Hepatocyte (in vitro differentiated cells): ENCODE measurements at regions not wholly inside any gene's neighbourhood (a gene's known extent, or its start where the extent isn't known, plus 50 kb on each side); places are given as distances from the start of the nearest gene placed in this dataset.

Experiments used
- DNase-seq: peaks from one replicate; pipeline ENCODE4 v3.0.0-alpha.2; 2016; ENCODE audit warnings: low spot score
- H2AFZ ChIP-seq: fragments of 200-600 bp; sonication (generic); 2 replicates; pipeline ENCODE4 v1.6.0; 2016; ENCODE audit warnings: antibody characterized with exemption, mild to moderate bottlenecking
- H3K27ac ChIP-seq: fragments of 200-600 bp; sonication (generic); 2 replicates; pipeline ENCODE4 v1.5.1; 2016; ENCODE audit warnings: mild to moderate bottlenecking
- H3K27me3 ChIP-seq: fragments of 200-600 bp; sonication (generic); 2 replicates; pipeline ENCODE4 v1.6.1; 2016
- H3K36me3 ChIP-seq: fragments of 200-600 bp; sonication (generic); replicated peaks from 2 replicates; pipeline ENCODE4 v1.5.1; 2016; ENCODE audit warnings: low read depth; ENCODE audit not compliant: insufficient read depth
- H3K4me1 ChIP-seq: fragments of 200-600 bp; sonication (generic); 2 replicates; pipeline ENCODE4 v1.5.1; 2016; ENCODE audit warnings: mild to moderate bottlenecking, moderate library complexity; ENCODE audit not compliant: insufficient read depth
- H3K4me2 ChIP-seq: fragments of 200-600 bp; sonication (generic); 2 replicates; pipeline ENCODE4 v1.6.0; 2016
- H3K4me3 ChIP-seq: fragments of 200-600 bp; sonication (generic); 2 replicates; pipeline ENCODE4 v1.5.1; 2016; ENCODE audit warnings: mild to moderate bottlenecking
- H3K79me2 ChIP-seq: fragments of 200-600 bp; sonication (generic); 2 replicates; pipeline ENCODE4 v1.6.0; 2017; ENCODE audit warnings: mild to moderate bottlenecking
- H3K9me2 ChIP-seq: fragments of 200-600 bp; sonication (generic); replicated peaks from 2 replicates; pipeline ENCODE4 v1.6.0; 2017; ENCODE audit warnings: mild to moderate bottlenecking; ENCODE audit not compliant: insufficient read depth
- H3K9me3 ChIP-seq: fragments of 200-600 bp; sonication (generic); 2 replicates; pipeline ENCODE4 v1.5.1; 2016; ENCODE audit warnings: low read depth, mild to moderate bottlenecking
- H4K20me1 ChIP-seq: fragments of 200-600 bp; sonication (generic); 2 replicates; pipeline ENCODE4 v1.6.0; 2016; ENCODE audit warnings: mild to moderate bottlenecking; ENCODE audit not compliant: insufficient read depth, poor library complexity, severe bottlenecking
- CTCF ChIP-seq: fragments of 200-600 bp; sonication (generic); IDR thresholded peaks from 2 replicates; pipeline ENCODE4 v1.5.1; 2016; ENCODE audit warnings: antibody characterized with exemption, mild to moderate bottlenecking; ENCODE audit not compliant: poor library complexity
- EZH2 ChIP-seq: fragments of 200-600 bp; sonication (generic); IDR thresholded peaks from 2 replicates; pipeline ENCODE4 v1.6.1; 2016; ENCODE audit warnings: antibody characterized with exemption, mild to moderate bottlenecking, borderline replicate concordance
- EZH2phosphoT487 ChIP-seq: fragments of 200-600 bp; sonication (generic); IDR thresholded peaks from one replicate; pipeline ENCODE4 v1.6.1; 2018; ENCODE audit warnings: antibody characterized with exemption, mild to moderate bottlenecking, low read depth, moderate library complexity; ENCODE audit not compliant: unreplicated experiment, severe bottlenecking
- WGBS: methylation state at CpG from one replicate; pipeline ENCODE4 v1.1.6; 2016; ENCODE audit warnings: low lambda C conversion rate; ENCODE audit errors: missing lambda C conversion rate; 5-methylcytosine and 5-hydroxymethylcytosine counted together

- H3K27ac ChIP-seq, result no peak overlapping the region
- no peaks in the 10 kb centered on the region for H3K79me2 ChIP-seq
- no peak overlapping the region for H3K4me2 ChIP-seq
- H3K9me3 ChIP-seq, result no peaks in the 10 kb centered on the region
- H3K36me3 ChIP-seq, result no peaks in the 10 kb centered on the region
- no peak overlapping the region for H2AFZ ChIP-seq
- TF ChIP-seq CTCF (no peak), EZH2phosphoT487 (no peak), EZH2 (no peak)
- 90% methylated on average over 2 of the region's 2 CpGs for WGBS
- no peaks in the 10 kb centered on the region for H3K27me3 ChIP-seq
- no peaks in the 10 kb centered on the region for H4K20me1 ChIP-seq
- no peak overlapping the region for H3K4me3 ChIP-seq
- no peaks in the 10 kb centered on the region for H3K4me1 ChIP-seq
- DNase-seq, result no peak
- H3K9me2 ChIP-seq, result no peaks in the 10 kb centered on the region
These were observed 192.3 kb downstream of the FBXO8 start for GRCh38 chr4:174091130-174091529.

GRCh38 chr4:174089711-174090110 is 193.8 kb downstream of the FBXO8 start:
- TF ChIP-seq EZH2 (no peak), CTCF (no peak), EZH2phosphoT487 (no peak)
- no peaks in the 10 kb centered on the region for H3K9me3 ChIP-seq
- peak overlapping the region; percentile 48 for H3K27ac ChIP-seq
- no peak for DNase-seq
- no peaks in the 10 kb centered on the region for H3K36me3 ChIP-seq
- H3K4me2 ChIP-seq, result peak overlapping the region; percentile 51
- no peak overlapping the region for H3K4me3 ChIP-seq
- no peaks in the 10 kb centered on the region for H4K20me1 ChIP-seq
- H2AFZ ChIP-seq, result no peak overlapping the region
- no peaks in the 10 kb centered on the region for H3K4me1 ChIP-seq
- no peaks in the 10 kb centered on the region for H3K27me3 ChIP-seq
- 35% methylated on average over 4 of the region's 4 CpGs for WGBS
- H3K9me2 ChIP-seq, result no peaks in the 10 kb centered on the region
- H3K79me2 ChIP-seq, result no peaks in the 10 kb centered on the region

- no peaks in the 10 kb centered on the region for H3K4me1 ChIP-seq
- no peak for TF ChIP-seq EZH2phosphoT487
- no peaks in the 10 kb centered on the region for H3K9me2 ChIP-seq
- WGBS, result 81% methylated on average over 3 of the region's 3 CpGs
- no peak overlapping the region for H2AFZ ChIP-seq
- H3K4me2 ChIP-seq, result peak overlapping the region; percentile 51
- no peaks in the 10 kb centered on the region for H4K20me1 ChIP-seq
- no peaks in the 10 kb centered on the region for H3K9me3 ChIP-seq
- no peak overlapping the region for H3K4me3 ChIP-seq
- no peaks in the 10 kb centered on the region for H3K27me3 ChIP-seq
- H3K27ac ChIP-seq, result peak overlapping the region; percentile 48
- no peaks in the 10 kb centered on the region for H3K36me3 ChIP-seq
- DNase-seq, result no peak
- no peaks in the 10 kb centered on the region for H3K79me2 ChIP-seq
These were observed 194.7 kb downstream of the FBXO8 start for GRCh38 chr4:174088795-174089194.

GRCh38 chr4:174086829-174087799 is 196.4 kb downstream of the FBXO8 start:
- Histone ChIP-seq H3K36me3 (no peaks in the 10 kb centered on the region), H3K4me2 (peak overlapping the region; percentile 50)

More at GRCh38 chr4:174086829-174087799, 196.4 kb downstream of the FBXO8 start:
- Histone ChIP-seq H2AFZ (no peak overlapping the region), H4K20me1 (no peaks in the 10 kb centered on the region), H3K9me3 (no peaks in the 10 kb centered on the region), H3K27ac (no peak overlapping the region), H3K79me2 (no peaks in the 10 kb centered on the region), H3K4me3 (no peak overlapping the region), H3K27me3 (no peaks in the 10 kb centered on the region), H3K9me2 (no peaks in the 10 kb centered on the region), H3K4me1 (no peaks in the 10 kb centered on the region)
- TF ChIP-seq EZH2 (no peak), CTCF (no peak)
- WGBS, result 70% methylated on average over 14 of the region's 14 CpGs
- no peak for DNase-seq
